Panc1 (cell line): ENCODE measurements at regions not wholly inside any gene's neighbourhood (a gene's known extent, or its start where the extent isn't known, plus 50 kb on each side); places are given as distances from the start of the nearest gene placed in this dataset.

Experiments
- ATAC-seq: fragments of 200-7000 bp; cut with Tn5 transposase; 2 replicates; pipeline ENCODE4 v1.9.1; 2020; ENCODE audit warnings: mild to moderate bottlenecking, moderate library complexity
- BruUV-seq: library from RNA; stranded (reverse); fragments of 400-500 nt; replicated peaks from 2 replicates; lab custom pipeline; 2021; lab: Mats Ljungman, UMichigan
- CTCF ChIA-PET: fragments of 300-600 bp; sonication (Branson Sonifier 250); formaldehyde crosslinking; loops from one replicate; lab custom pipeline; 2022; ENCODE audit warnings: antibody characterized with exemption; lab: Charles Lee
- POLR2A ChIA-PET: fragments of 300-600 bp; sonication (Branson Sonifier 250); formaldehyde crosslinking; loops from one replicate; lab custom pipeline; 2022; ENCODE audit warnings: antibody characterized with exemption; lab: Charles Lee
- DNase-seq: peaks from one replicate; pipeline ENCODE4 v3.0.0-alpha.2; 2010; ENCODE audit warnings: low read depth, low spot score
- H3K27ac ChIP-seq: 2 replicates; pipeline ENCODE4 v1.5.1; 2011; ENCODE audit warnings: mild to moderate bottlenecking, low read length, inconsistent platforms
- H3K27me3 ChIP-seq: fragments of 200-500 bp; sonication (Bioruptor generic); 2 replicates; pipeline ENCODE4 v1.6.0; 2014; ENCODE audit warnings: low read length, inconsistent platforms; ENCODE audit not compliant: control insufficient read depth, insufficient read depth
- H3K36me3 ChIP-seq: fragments of 200-500 bp; sonication (Bioruptor generic); 2 replicates; pipeline ENCODE4 v1.5.1; 2014; ENCODE audit warnings: inconsistent platforms, mild to moderate bottlenecking, low read length, moderate library complexity; ENCODE audit not compliant: control insufficient read depth, insufficient read depth
- H3K4me1 ChIP-seq: 2 replicates; pipeline ENCODE4 v1.5.1; 2011; ENCODE audit warnings: inconsistent platforms, mild to moderate bottlenecking, low read length, moderate library complexity; ENCODE audit not compliant: control insufficient read depth, insufficient read depth
- H3K4me3 ChIP-seq, 2 experiments: 2 replicates each; pipeline ENCODE4 v1.5.1; 2011 to 2012; ENCODE audit warnings: low read depth in 2 of 2, low read length in 2 of 2, mild to moderate bottlenecking in 2 of 2, inconsistent platforms in 1 of 2, moderate library complexity in 1 of 2
- H3K9me3 ChIP-seq: fragments of 200-500 bp; sonication (Bioruptor generic); 2 replicates; pipeline ENCODE4 v1.5.1; 2014; ENCODE audit warnings: low read depth, mild to moderate bottlenecking, inconsistent platforms, low read length, moderate library complexity; ENCODE audit not compliant: control insufficient read depth, insufficient read depth
- POLR2AphosphoS5 ChIP-seq: IDR thresholded peaks from 2 replicates; pipeline ENCODE4 v1.6.1; 2012; ENCODE audit warnings: mild to moderate bottlenecking, low read depth, low read length, moderate library complexity
- SIN3A ChIP-seq: IDR thresholded peaks from 2 replicates; pipeline ENCODE4 v1.6.1; 2012; ENCODE audit warnings: low read depth, mild to moderate bottlenecking, low read length, moderate library complexity, borderline replicate concordance; ENCODE audit not compliant: insufficient read depth
- TCF7L2 ChIP-seq: IDR thresholded peaks from 2 replicates; pipeline ENCODE4 v1.6.1; 2011; ENCODE audit warnings: mild to moderate bottlenecking, low read depth, low read length, inconsistent platforms
- in situ Hi-C: cut with HindIII; loops from 2 replicates; pipeline ENCODE4 v1.10.0; 2016; ENCODE audit warnings: low sequenced_read_pairs, low pct_unique_long_range_greater_than_20kb
- intact Hi-C: fragments of 100-400 bp; cut with micrococcal nuclease; formaldehyde crosslinking; loops from one replicate; pipeline ENCODE4 v1.10.0; 2022; ENCODE audit not compliant: unreplicated experiment
- TF ChIP-seq, protein P1 (sequence below): fragments of 450-650 bp; IDR thresholded peaks from 2 replicates; pipeline ENCODE4 v1.5.1; 2017; ENCODE audit warnings: mild to moderate bottlenecking
- TF ChIP-seq, protein P2 (sequence below), 2 experiments: IDR thresholded peaks; 2 replicates each; pipeline ENCODE4 v1.6.1; 2011 to 2012; ENCODE audit warnings: low read depth in 2 of 2, control low read depth in 1 of 2, low read length in 1 of 2, mild to moderate bottlenecking in 1 of 2, moderate library complexity in 1 of 2; ENCODE audit not compliant: insufficient read depth in 1 of 2

DNA sequence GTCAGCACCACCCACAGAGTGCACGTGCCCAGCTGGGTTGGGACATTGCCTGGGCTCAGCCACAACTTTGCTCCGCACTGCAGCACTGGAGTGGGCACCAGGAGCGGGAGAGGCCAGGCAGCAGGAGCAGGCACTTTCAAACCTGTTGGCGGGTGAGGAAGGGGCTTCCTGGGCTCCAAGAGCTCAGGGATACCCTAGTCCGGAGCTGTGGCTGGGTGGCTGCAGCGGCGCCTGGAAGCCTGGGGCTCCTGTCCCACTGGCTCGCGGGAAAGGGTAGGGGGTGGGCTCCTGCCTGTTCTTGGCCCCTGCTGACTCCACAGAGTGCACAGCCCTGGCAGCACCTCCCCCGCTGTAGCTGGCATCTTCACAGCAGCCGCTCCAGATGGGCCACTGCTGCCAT is 417.6 kb upstream of the RGMA start:
- TF ChIP-seq, protein P1, sequence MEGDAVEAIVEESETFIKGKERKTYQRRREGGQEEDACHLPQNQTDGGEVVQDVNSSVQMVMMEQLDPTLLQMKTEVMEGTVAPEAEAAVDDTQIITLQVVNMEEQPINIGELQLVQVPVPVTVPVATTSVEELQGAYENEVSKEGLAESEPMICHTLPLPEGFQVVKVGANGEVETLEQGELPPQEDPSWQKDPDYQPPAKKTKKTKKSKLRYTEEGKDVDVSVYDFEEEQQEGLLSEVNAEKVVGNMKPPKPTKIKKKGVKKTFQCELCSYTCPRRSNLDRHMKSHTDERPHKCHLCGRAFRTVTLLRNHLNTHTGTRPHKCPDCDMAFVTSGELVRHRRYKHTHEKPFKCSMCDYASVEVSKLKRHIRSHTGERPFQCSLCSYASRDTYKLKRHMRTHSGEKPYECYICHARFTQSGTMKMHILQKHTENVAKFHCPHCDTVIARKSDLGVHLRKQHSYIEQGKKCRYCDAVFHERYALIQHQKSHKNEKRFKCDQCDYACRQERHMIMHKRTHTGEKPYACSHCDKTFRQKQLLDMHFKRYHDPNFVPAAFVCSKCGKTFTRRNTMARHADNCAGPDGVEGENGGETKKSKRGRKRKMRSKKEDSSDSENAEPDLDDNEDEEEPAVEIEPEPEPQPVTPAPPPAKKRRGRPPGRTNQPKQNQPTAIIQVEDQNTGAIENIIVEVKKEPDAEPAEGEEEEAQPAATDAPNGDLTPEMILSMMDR = no peak
- TF ChIP-seq, protein P2, sequence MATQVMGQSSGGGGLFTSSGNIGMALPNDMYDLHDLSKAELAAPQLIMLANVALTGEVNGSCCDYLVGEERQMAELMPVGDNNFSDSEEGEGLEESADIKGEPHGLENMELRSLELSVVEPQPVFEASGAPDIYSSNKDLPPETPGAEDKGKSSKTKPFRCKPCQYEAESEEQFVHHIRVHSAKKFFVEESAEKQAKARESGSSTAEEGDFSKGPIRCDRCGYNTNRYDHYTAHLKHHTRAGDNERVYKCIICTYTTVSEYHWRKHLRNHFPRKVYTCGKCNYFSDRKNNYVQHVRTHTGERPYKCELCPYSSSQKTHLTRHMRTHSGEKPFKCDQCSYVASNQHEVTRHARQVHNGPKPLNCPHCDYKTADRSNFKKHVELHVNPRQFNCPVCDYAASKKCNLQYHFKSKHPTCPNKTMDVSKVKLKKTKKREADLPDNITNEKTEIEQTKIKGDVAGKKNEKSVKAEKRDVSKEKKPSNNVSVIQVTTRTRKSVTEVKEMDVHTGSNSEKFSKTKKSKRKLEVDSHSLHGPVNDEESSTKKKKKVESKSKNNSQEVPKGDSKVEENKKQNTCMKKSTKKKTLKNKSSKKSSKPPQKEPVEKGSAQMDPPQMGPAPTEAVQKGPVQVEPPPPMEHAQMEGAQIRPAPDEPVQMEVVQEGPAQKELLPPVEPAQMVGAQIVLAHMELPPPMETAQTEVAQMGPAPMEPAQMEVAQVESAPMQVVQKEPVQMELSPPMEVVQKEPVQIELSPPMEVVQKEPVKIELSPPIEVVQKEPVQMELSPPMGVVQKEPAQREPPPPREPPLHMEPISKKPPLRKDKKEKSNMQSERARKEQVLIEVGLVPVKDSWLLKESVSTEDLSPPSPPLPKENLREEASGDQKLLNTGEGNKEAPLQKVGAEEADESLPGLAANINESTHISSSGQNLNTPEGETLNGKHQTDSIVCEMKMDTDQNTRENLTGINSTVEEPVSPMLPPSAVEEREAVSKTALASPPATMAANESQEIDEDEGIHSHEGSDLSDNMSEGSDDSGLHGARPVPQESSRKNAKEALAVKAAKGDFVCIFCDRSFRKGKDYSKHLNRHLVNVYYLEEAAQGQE (IDR thresholded peaks at IDR 0.05; ENCODE audit: insufficient read depth in 1 of 2, low read depth in 2 of 2, low read length in 1 of 2) = no peak
- TF ChIP-seq POLR2AphosphoS5 (no peak), TCF7L2 (no peak), SIN3A (no peak)
- CTCF ChIA-PET = no interaction called here

DNA sequence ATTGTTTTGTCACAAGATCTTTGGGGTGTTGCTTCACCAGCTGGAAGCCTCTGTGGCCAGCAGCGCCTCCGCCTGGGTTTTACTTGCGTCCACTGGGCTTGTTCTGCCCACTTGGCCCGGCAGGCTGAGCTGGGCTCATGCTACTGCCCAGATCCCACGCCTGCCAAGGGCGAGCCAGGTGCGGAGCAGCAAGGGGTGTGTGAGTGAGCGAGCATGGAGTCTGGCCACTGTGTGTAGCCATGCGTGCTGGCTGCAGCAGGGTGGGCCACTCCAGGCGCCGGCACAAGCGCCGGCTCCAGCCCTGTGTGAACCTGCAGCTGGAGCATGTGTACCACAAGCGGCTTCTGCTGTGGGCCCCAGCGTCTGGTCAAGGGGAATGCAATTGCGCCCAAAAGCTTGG is 416.5 kb upstream of the RGMA start:
- ChIA-PET CTCF (interaction anchor here (0.6 kb wide), 1 partner anchor 33 kb away, joined by 5 read pairs; no protein-coding TSS in a partner anchor), POLR2A (no interaction called here)
- Histone ChIP-seq H3K36me3 (no peaks in the 10 kb centered on the region), H3K4me1 (no peaks in the 10 kb centered on the region), H3K27me3 (no peaks in the 10 kb centered on the region), H3K9me3 (no peaks in the 10 kb centered on the region), H3K4me3 (no peak overlapping the region), H3K27ac (no peak overlapping the region)
- BruUV-seq = no TSS peak
- DNase-seq (no peak), ATAC-seq (no peak)
- in situ Hi-C loops = no loop called here
- TF ChIP-seq, protein P1 = no peak
- TF ChIP-seq POLR2AphosphoS5 = no peak
- TF ChIP-seq, protein P2 (IDR thresholded peaks at IDR 0.05; ENCODE audit: insufficient read depth in 1 of 2, low read depth in 2 of 2, low read length in 1 of 2) = no peak
- no peak for TF ChIP-seq TCF7L2
- no peak for TF ChIP-seq SIN3A
- intact Hi-C loops = no loop called here

More for the DNA sequence above, 417.6 kb upstream of the RGMA start:
- H3K36me3 ChIP-seq = no peaks in the 10 kb centered on the region
- H3K27ac ChIP-seq = no peak overlapping the region
- in situ Hi-C loops (no loop called here), intact Hi-C loops (no loop called here)
- no peak overlapping the region for H3K4me3 ChIP-seq
- DNase-seq = no peak
- no peaks in the 10 kb centered on the region for H3K9me3 ChIP-seq
- no TSS peak for BruUV-seq
- POLR2A ChIA-PET = no interaction called here
- H3K27me3 ChIP-seq = no peaks in the 10 kb centered on the region
- H3K4me1 ChIP-seq = no peaks in the 10 kb centered on the region
- ATAC-seq = no peak
